HG03521 (cell line): ENCODE measurements at regions not wholly inside any gene's neighbourhood (a gene's known extent, or its start where the extent isn't known, plus 50 kb on each side); places are given as distances from the start of the nearest gene placed in this dataset.

Experiments
- ATAC-seq: cut with Tn5 transposase; IDR thresholded peaks from one replicate; pipeline ENCODE4 v1.9.1; 2021; ENCODE audit warnings: mild to moderate bottlenecking, moderate library complexity; ENCODE audit not compliant: unreplicated experiment

DNA sequence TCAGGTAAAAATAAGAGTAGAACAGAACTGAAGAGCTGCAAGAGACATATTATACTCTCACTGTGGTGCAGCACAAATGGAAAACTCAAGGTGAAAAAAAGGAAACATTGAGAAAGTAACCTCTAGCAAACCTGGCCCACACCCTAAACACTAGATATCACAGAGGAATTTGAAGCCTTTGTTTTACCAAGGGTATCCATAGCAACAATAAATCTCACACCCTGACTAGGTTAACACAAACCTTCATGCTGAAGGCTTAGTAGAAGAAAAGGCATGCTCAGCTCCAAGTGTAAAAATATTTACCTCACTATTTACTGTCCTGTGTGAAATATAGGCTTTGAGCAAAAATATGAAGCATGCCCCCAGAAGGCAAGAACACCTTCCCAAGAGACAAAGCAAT lies 61.9 kb upstream of the TAB3 start:
- no peak for ATAC-seq

DNA sequence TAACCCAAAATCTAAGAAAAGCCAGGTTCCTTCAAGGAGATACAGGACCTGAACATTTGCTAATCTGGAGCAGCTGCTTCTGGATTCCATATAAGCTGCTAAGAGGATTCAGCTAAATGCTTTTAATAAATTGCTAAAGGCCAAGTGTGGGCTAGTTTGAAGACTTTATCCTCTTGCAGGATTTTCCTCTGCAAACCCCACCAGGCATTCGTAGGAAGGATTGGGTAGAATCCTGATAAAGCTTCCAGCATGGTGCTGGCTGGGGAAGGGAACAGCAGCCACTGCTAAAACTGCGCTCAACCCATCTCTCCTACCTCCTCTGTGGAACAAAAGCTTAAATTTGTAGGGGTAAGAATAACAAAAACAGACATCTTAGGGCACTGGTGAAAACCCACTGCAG lies 61.3 kb upstream of the TAB3 start:
- ATAC-seq: no peak

DNA sequence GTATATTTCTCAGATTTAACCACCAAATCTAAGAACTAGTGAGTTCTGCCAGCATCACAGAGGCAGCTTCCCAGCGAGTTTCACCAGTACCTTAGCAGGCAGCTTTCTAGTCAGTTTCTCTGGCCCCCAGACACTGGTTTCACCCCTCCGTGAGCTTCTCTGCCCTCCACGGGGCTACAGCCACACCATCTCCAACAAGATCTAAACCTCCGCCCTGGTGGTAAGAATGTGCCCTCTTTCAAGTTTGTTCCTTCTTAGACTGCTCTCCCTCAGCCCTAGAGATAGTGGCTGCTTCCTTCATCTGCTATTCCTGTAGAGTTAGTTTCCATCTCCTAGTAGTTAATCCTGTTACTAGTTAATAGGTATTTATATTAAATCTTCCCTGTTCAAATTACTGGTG lies 60.5 kb upstream of the TAB3 start:
- no peak for ATAC-seq

DNA sequence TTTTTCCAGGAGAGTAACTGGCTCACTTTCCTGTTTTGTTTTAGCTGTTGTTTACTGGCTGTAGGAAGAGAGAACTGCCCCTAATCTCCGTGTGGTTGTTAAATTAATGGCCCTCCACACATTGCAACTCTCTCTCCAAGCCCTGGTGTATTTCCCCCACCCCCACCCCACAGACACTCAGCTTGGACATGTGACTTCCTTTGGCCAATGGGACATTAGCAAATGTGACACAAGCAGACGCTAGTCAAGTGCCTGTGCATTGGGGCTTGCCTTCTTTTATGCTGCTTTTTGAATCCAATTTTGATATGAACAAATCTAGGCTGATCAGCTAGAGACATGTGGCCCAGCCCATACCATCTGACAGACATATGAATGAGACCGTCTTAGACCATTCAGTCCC lies 59.6 kb upstream of the TAB3 start:
- no peak for ATAC-seq

DNA sequence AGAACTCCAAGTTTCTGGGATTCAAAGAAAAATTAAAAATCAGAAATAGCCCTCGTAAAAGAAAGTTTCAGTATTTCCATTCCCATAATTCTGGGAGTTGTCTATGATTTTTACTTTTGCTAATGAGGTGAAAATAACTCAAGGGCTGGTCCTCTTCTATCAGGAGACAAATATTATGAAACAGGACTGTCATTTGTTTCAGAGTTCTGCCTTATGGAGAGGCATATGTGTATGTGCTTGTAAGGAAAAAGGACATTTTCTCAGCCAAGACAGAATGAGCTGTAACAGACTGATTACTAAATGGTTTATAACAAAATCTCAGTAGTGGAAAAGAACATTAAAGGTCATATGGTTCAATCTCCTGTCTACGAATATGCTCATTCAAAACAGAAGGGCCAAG lies 59.0 kb upstream of the TAB3 start:
- ATAC-seq: no peak

DNA sequence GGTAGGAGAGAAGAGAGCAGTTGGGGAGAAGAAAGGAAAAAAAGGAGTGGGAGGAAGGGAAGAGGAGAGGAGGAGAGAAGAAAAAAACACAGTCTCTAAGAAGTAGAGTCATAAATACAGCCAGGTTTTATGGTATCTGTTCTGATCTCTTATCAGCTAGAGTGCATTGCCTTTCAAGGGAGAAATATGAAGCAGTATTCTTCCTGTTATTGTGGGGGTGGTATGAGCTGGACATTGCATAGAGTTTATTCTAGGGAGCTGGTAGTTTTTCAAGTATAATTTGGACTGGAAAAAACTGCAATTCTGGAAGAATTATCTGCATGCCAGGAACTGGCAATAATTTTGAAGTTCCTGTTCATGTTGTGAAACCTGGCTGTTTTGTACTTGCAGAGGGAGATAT lies 54.9 kb upstream of the TAB3 start:
- ATAC-seq: no peak

DNA sequence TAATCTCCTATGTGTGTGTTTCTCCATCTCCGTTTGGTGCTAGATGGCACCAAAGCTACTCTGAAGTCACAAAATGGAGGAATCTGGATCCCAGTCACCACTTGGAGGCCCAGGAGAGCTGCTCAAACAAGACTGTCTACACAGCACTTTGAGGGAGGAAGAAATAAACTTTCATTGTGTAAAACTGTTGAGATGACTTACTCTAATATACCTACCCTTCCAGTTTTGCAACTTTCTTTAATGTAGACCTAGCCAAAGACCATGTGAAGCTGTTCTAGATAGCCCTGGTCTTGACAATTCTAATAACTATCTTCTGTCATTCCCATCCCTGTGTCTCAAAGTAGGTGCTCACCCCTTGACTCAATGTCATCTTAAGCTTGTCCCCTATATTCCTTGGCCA lies 52.8 kb upstream of the TAB3 start:
- no peak for ATAC-seq

DNA sequence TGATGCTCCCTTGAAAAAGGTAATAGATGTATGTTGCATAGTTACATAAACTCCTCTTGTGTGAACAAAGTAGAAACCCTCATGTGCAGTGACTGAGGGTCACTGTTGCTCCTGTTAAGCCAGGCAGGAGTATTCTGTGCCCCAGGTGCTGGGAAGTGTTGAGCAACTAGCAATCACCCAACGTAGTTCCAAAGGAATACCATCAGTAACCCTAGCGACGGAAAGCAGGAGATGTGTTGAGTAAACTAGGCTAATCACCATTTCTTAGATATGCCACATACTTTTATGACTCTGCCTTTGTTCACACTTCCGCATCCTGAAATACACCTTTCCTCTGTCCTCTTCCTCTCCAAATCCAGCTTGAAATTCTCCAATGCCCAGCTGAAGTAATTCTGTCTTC lies 50.9 kb upstream of the TAB3 start:
- no peak for ATAC-seq
